SK-N-SH (cell line): ENCODE measurements at regions not wholly inside any gene's neighbourhood (a gene's known extent, or its start where the extent isn't known, plus 50 kb on each side); places are given as distances from the start of the nearest gene placed in this dataset.
A peak's percentile ranks its signal among the peaks of the same experiment; 100 is the strongest.

Experiments
- CTCF ChIA-PET: fragments of 300-600, 350-600 bp; formaldehyde crosslinking; extraction: SDS; loops from one replicate; lab custom pipeline; 2021; lab: Yijun Ruan, JAX
- POLR2A ChIA-PET: fragments of 350-600 bp; sonication (Branson Sonifier 250); formaldehyde crosslinking; extraction: SDS; loops from one replicate; lab custom pipeline; 2020; ENCODE audit warnings: antibody characterized with exemption, inconsistent platforms; lab: Yijun Ruan, JAX
- DNase-seq: peaks from one replicate; pipeline ENCODE4 v3.0.0; 2012
- H2AFZ ChIP-seq: fragments of 200-600 bp; sonication (generic); 2 replicates; pipeline ENCODE4 v1.8.1; 2016; ENCODE audit warnings: antibody characterized with exemption, mild to moderate bottlenecking, low read depth
- H3F3A ChIP-seq: fragments of 200-600 bp; sonication (generic); replicated peaks from 2 replicates; pipeline ENCODE3; 2016; ENCODE audit warnings: antibody characterized with exemption, mild to moderate bottlenecking; ENCODE audit not compliant: insufficient read depth
- H3K27ac ChIP-seq, 2 experiments: fragments of 200-500 bp in 1 of 2; fragments of 200-600 bp in 1 of 2; sonication (Bioruptor generic) in 1 of 2; sonication (generic), shearing (Covaris generic) in 1 of 2; 2 replicates each; pipeline versions ENCODE4 v1.5.1 to v1.6.1; 2014 to 2016; ENCODE audit warnings: low read depth in 2 of 2, inconsistent platforms in 1 of 2, low read length in 1 of 2, mild to moderate bottlenecking in 1 of 2, mixed read lengths in 1 of 2
- H3K27me3 ChIP-seq: fragments of 200-600 bp; sonication (generic), shearing (Covaris generic); 2 replicates; pipeline ENCODE4 v1.6.1; 2016; ENCODE audit warnings: mixed run types; ENCODE audit not compliant: insufficient read depth
- H3K36me3 ChIP-seq, 2 experiments: fragments of 200-500 bp in 1 of 2; fragments of 200-600 bp in 1 of 2; sonication (Bioruptor generic) in 1 of 2; sonication (generic) in 1 of 2; replicated peaks in 1 of 2; 2 replicates each; pipeline versions ENCODE3 to v1.5.1; 2014 to 2016; ENCODE audit warnings: low read length in 1 of 2, mild to moderate bottlenecking in 1 of 2; ENCODE audit not compliant: insufficient read depth in 2 of 2, control insufficient read depth in 1 of 2
- H3K4me1 ChIP-seq, 2 experiments: fragments of 200-500 bp in 1 of 2; fragments of 200-600 bp in 1 of 2; sonication (Bioruptor generic) in 1 of 2; sonication (generic), shearing (Covaris generic) in 1 of 2; 2 replicates each; pipeline versions ENCODE4 v1.5.1 to v1.6.1; 2014 to 2016; ENCODE audit warnings: low read depth in 1 of 2, low read length in 1 of 2, mixed run types in 1 of 2; ENCODE audit not compliant: insufficient read depth in 2 of 2, control insufficient read depth in 1 of 2
- H3K4me2 ChIP-seq: fragments of 200-600 bp; sonication (generic), shearing (Covaris generic); 2 replicates; pipeline ENCODE4 v1.6.1; 2017; ENCODE audit warnings: mixed run types
- H3K4me3 ChIP-seq, 2 experiments: fragments of 200-500 bp in 1 of 2; fragments of 200-600 bp in 1 of 2; sonication (Bioruptor generic) in 1 of 2; sonication (generic), shearing (Covaris generic) in 1 of 2; 2 replicates each; pipeline versions ENCODE4 v1.5.1 to v1.8.1; 2014 to 2016; ENCODE audit warnings: low read depth in 2 of 2, inconsistent platforms in 1 of 2, low read length in 1 of 2, mild to moderate bottlenecking in 1 of 2, mixed read lengths in 1 of 2, moderate library complexity in 1 of 2
- H3K79me2 ChIP-seq: fragments of 200-600 bp; sonication (generic); 2 replicates; pipeline ENCODE4 v1.8.1; 2017; ENCODE audit warnings: mild to moderate bottlenecking; ENCODE audit not compliant: insufficient read depth
- H3K9ac ChIP-seq: fragments of 200-600 bp; sonication (generic); 2 replicates; pipeline ENCODE4 v1.6.1; 2017; ENCODE audit warnings: mixed run types
- H3K9me2 ChIP-seq: fragments of 200-600 bp; sonication (generic); 2 replicates; pipeline ENCODE4 v1.6.1; 2017; ENCODE audit warnings: mixed run types
- H3K9me3 ChIP-seq: fragments of 200-600 bp; sonication (generic); 2 replicates; pipeline ENCODE4 v1.6.1; 2017; ENCODE audit warnings: mixed run types, mild to moderate bottlenecking, moderate library complexity
- H4K20me1 ChIP-seq: fragments of 200-600 bp; sonication (generic); 2 replicates; pipeline ENCODE4 v1.6.1; 2017; ENCODE audit warnings: mild to moderate bottlenecking, mixed run types; ENCODE audit not compliant: insufficient read depth
- CHD2 ChIP-seq: fragments of 150-350 bp; IDR thresholded peaks from 2 replicates; pipeline ENCODE4 v1.6.1; 2018; ENCODE audit warnings: low read length; ENCODE audit not compliant: partially characterized antibody
- ELF1 ChIP-seq: IDR thresholded peaks from 2 replicates; pipeline ENCODE4 v1.4.0; 2012
- EP300 ChIP-seq, 2 experiments: IDR thresholded peaks; 2 replicates each; pipeline versions ENCODE4 v1.4.0 to v1.6.1; 2012; ENCODE audit warnings: borderline replicate concordance in 1 of 2, low read depth in 1 of 2, low read length in 1 of 2
- EZH2phosphoT487 ChIP-seq: fragments of 200-600 bp; sonication (generic); IDR thresholded peaks from 2 replicates; pipeline ENCODE4 v1.6.1; 2017; ENCODE audit warnings: low read depth, mixed run types, mild to moderate bottlenecking, antibody characterized with exemption, moderate library complexity, borderline replicate concordance
- FOSL2 ChIP-seq: IDR thresholded peaks from 2 replicates; pipeline ENCODE4 v1.4.0; 2012; ENCODE audit warnings: low read depth, mild to moderate bottlenecking, moderate library complexity, borderline replicate concordance
- FOXJ3 ChIP-seq: sonication (generic); formaldehyde crosslinking; IDR thresholded peaks from 2 replicates; pipeline ENCODE4 v1.5.1; 2020; ENCODE audit warnings: mild to moderate bottlenecking, missing genetic modification reagents
- GATA2 ChIP-seq: sonication (generic); formaldehyde crosslinking; IDR thresholded peaks from 2 replicates; pipeline ENCODE4 v1.5.0; 2020; ENCODE audit warnings: mild to moderate bottlenecking, missing genetic modification reagents
- MAX ChIP-seq: IDR thresholded peaks from 2 replicates; pipeline ENCODE4 v1.4.0; 2012; ENCODE audit warnings: low read depth
- MEF2A ChIP-seq: IDR thresholded peaks from 2 replicates; pipeline ENCODE4 v1.4.0; 2012; ENCODE audit warnings: low read depth, borderline replicate concordance
- MXI1 ChIP-seq: IDR thresholded peaks from 2 replicates; pipeline ENCODE4 v1.6.1; 2012; ENCODE audit warnings: mild to moderate bottlenecking, low read depth, low read length, improper control_type of control experiment
- NFIC ChIP-seq: IDR thresholded peaks from 2 replicates; pipeline ENCODE4 v1.4.0; 2012; ENCODE audit warnings: borderline replicate concordance
- POLR2AphosphoS5 ChIP-seq: IDR thresholded peaks from 2 replicates; pipeline ENCODE4 v1.6.1; 2012; ENCODE audit warnings: low read depth, low read length
- RAD21 ChIP-seq: IDR thresholded peaks from 2 replicates; pipeline ENCODE4 v1.6.1; 2012; ENCODE audit warnings: mild to moderate bottlenecking, low read length
- RCOR1 ChIP-seq: fragments of 150-350 bp; IDR thresholded peaks from 2 replicates; pipeline ENCODE4 v1.6.1; 2017; ENCODE audit warnings: antibody characterized with exemption, low read length
- REST ChIP-seq: IDR thresholded peaks from 2 replicates; pipeline ENCODE4 v1.6.1; 2012; ENCODE audit warnings: mild to moderate bottlenecking, low read depth, low read length, moderate library complexity
- TAF1 ChIP-seq: IDR thresholded peaks from 2 replicates; pipeline ENCODE4 v1.6.1; 2012; ENCODE audit warnings: low read depth, mild to moderate bottlenecking, low read length, moderate library complexity, borderline replicate concordance
- TCF12 ChIP-seq: IDR thresholded peaks from 2 replicates; pipeline ENCODE4 v1.4.0; 2012
- USF2 ChIP-seq: fragments of 150-350 bp; IDR thresholded peaks from 2 replicates; pipeline ENCODE4 v1.6.1; 2017; ENCODE audit warnings: antibody characterized with exemption, low read length, low read depth, borderline replicate concordance
- WGBS: methylation state at CpG from one replicate; pipeline ENCODE4 v1.1.6; 2017; ENCODE audit warnings: low lambda C conversion rate; 5-methylcytosine and 5-hydroxymethylcytosine counted together

GRCh38 chr20:52349806-52350205, 158.2 kb upstream of the ZFP64 start:
- Histone ChIP-seq H3K9me2 (no peaks in the 10 kb centered on the region), H3K4me2 (no peak overlapping the region), H3K4me1 (peaks cover 0 to 10% of the 10 kb centered on the region in 2 experiments; a peak in 2 of 4 replicates), H3K9ac (no peak overlapping the region), H3K9me3 (no peaks in the 10 kb centered on the region), H3K27me3 (no peaks in the 10 kb centered on the region), H2AFZ (no peak overlapping the region), H3F3A (no peaks in the 10 kb centered on the region), H3K79me2 (no peaks in the 10 kb centered on the region), H4K20me1 (no peaks in the 10 kb centered on the region), H3K27ac (no peak overlapping the region; a peak in 1 of 4 replicates), H3K36me3 (no peaks in the 10 kb centered on the region), H3K4me3 (no peak overlapping the region)
- POLR2A ChIA-PET, result no interaction called here
- CTCF ChIA-PET, result interaction anchor here (1.3 to 2.2 kb wide), 3 partner anchors 9 to 38 kb away, joined by 3 to 10 read pairs (median 3); no protein-coding TSS in a partner anchor
- 40% methylated on average over 3 of the region's 3 CpGs for WGBS
- DNase-seq, result no peak
- no peak for TF ChIP-seq FOSL2
- no peak for TF ChIP-seq ELF1
- no peak for TF ChIP-seq MAX
- no peak for TF ChIP-seq MEF2A
- TF ChIP-seq GATA2 (CRISPR knock-in tag), result no peak
- TF ChIP-seq MXI1, result no peak
- no peak for TF ChIP-seq USF2
- TF ChIP-seq TAF1, result no peak
- no peak for TF ChIP-seq REST
- TF ChIP-seq RAD21, result no peak
- no peak for TF ChIP-seq NFIC
- no peak for TF ChIP-seq EZH2phosphoT487

GRCh38 chr20:52348434-52348833, 156.9 kb upstream of the ZFP64 start:
- Histone ChIP-seq H3F3A (no peaks in the 10 kb centered on the region), H3K79me2 (no peaks in the 10 kb centered on the region), H3K9me3 (no peaks in the 10 kb centered on the region), H2AFZ (no peak overlapping the region), H3K27ac (peak overlapping the region in 1 of 2 experiments; percentile 82; a peak in 2 of 4 replicates), H3K4me1 (peaks cover 0 to 10% of the 10 kb centered on the region in 2 experiments; a peak in 2 of 4 replicates), H3K9me2 (no peaks in the 10 kb centered on the region), H3K9ac (no peak overlapping the region), H4K20me1 (no peaks in the 10 kb centered on the region), H3K4me3 (no peak overlapping the region), H3K27me3 (no peaks in the 10 kb centered on the region), H3K4me2 (no peak overlapping the region), H3K36me3 (no peaks in the 10 kb centered on the region)
- 0% methylated on average over 2 of the region's 2 CpGs for WGBS
- peak; percentile 44 for DNase-seq
- TF ChIP-seq POLR2AphosphoS5 (peak; percentile 21; the same call in 1 of the 2 replicates), TCF12 (peak; percentile 26; the same call in 1 of the 2 replicates), MEF2A (no peak), EP300 (IDR thresholded peaks at IDR 0.05; ENCODE audit: borderline replicate concordance in 1 of 2, low read depth in 1 of 2, low read length in 1 of 2) (peak in 1 of 2 experiments; percentile 82; a peak in 2 of 4 replicates), CHD2 (peak; percentile 62), FOXJ3 (CRISPR knock-in tag) (0 out of 2 replicates have a peak, but pooled peaks have one; percentile 62), MAX (no peak), GATA2 (CRISPR knock-in tag) (peak; percentile 57), RCOR1 (peak; percentile 62; the same call in 1 of the 2 replicates)
- ChIA-PET POLR2A (no interaction called here), CTCF (interaction anchor here (1.5 kb wide), 1 partner anchor 19 kb away, joined by 3 read pairs; no protein-coding TSS in a partner anchor)
